HG03457 (cell line): ENCODE measurements at regions not wholly inside any gene's neighbourhood (a gene's known extent, or its start where the extent isn't known, plus 50 kb on each side); places are given as distances from the start of the nearest gene placed in this dataset.
"Not testable (repeated sequence)": the region's sequence is repeated elsewhere in the genome, so short reads cannot be mapped to it uniquely, and the experiment has no call there.

Experiments used
- ATAC-seq: cut with Tn5 transposase; IDR thresholded peaks from one replicate; pipeline ENCODE4 v1.9.1; 2021; ENCODE audit warnings: moderate number of reproducible peaks; ENCODE audit not compliant: unreplicated experiment

GRCh38 chr5:57983426-57983825 is 476.5 kb downstream of the PLK2 start:
- no peak for ATAC-seq

- no peak for ATAC-seq
These were observed 480.2 kb downstream of the PLK2 start for GRCh38 chr5:57979671-57980070.

- no peak for ATAC-seq
These were observed 483.4 kb downstream of the PLK2 start for GRCh38 chr5:57976506-57976905.

DNA sequence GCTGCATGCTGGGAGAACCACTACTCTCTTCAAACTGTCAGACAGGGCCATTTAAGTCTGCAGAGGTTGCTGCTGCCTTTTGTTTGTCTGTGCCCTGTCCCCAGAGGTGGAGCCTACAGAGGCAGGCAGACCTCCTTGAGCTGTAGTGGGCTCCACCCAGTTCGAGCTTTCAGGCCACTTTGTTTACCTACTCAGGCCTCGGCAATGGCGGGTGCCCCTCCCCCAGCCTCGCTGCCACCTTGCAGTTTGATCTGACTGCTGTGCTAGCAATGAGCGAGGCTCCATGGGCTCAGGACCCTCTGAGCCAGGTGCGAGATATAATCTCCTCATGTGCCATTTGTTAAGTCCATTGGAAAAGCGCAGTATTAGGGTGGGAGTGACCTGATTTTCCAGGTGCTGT is 487.8 kb downstream of the PLK2 start:
- not testable (repeated sequence) for ATAC-seq

DNA sequence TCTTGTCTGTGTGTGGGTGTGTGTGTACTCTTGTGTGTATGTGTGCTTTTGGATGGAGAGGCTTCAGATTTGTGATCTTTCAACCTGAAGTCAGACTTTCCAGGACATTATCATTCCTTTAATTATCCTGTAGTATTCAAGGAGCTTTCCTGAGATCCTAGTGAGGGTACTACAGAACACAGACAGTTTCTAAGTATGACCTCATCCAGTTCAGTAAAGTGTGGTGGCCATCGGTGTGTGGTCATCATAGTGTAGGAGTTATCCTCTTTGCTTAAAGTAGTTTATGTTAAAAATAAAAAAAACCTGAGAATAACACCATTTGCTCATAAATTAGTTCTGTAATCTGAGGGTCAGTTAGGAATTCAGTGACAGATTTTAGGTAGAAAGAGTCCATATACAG is 478.0 kb upstream of the ACTBL2 start:
- ATAC-seq, result no peak

DNA sequence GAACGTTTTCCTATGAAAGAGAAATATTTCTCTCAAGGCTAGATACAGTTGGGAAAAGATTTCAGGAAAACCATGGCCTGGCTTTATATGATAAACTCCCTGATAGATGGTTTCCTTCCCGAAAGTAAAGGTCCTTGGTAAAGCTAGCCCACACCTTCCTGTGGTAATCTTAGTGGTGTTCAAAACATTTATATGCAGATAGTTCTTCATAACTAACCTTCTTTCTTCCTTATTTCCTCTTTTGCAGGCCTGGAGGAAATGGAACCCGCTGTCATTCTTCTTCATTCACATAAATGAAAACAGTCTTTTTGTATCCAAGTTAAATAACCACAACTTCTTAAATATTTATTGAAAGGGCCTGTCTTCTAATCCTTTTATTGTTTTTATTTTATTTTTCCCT is 474.0 kb upstream of the ACTBL2 start:
- ATAC-seq, result no peak

DNA sequence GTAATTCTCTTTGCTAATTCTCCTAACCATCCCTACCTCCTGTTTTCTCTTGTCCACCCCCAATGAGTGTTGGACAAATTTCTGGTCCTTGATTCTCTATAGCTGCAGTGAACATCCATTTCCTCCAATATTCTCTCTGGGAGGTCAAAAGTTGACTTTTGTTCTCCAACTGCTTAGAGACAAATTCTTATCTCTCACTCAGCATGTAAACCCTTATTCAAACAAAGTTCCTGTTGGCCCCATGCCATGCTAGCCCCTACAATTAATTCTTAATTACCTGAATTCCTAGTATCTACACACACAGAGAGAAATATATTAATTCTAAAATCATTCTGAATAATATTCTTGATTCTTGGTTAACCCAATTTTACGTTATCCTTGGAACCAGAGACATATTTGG is 472.9 kb upstream of the ACTBL2 start:
- ATAC-seq, result no peak

DNA sequence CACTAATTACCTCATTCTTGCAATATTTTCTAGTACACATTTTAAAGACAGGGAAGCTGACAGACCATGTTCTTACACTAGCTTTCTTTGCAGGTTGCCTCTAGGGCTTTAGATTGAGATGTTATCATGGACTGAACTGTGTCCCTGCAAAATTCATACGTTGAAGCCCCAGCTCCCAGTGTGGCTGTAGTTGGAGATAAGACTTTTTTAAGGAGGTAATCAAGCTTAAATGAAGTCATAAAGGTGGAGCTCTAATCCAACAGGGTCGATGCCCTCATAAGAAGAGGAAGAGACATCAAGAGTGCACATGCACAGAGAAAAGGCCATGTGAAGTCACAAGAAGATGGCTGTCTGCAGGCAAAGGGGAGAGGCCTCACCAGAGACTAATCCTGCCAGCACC is 471.2 kb upstream of the ACTBL2 start:
- no peak for ATAC-seq

GRCh38 chr5:57950616-57951228 is 468.1 kb upstream of the ACTBL2 start:
- ATAC-seq, result no peak

DNA sequence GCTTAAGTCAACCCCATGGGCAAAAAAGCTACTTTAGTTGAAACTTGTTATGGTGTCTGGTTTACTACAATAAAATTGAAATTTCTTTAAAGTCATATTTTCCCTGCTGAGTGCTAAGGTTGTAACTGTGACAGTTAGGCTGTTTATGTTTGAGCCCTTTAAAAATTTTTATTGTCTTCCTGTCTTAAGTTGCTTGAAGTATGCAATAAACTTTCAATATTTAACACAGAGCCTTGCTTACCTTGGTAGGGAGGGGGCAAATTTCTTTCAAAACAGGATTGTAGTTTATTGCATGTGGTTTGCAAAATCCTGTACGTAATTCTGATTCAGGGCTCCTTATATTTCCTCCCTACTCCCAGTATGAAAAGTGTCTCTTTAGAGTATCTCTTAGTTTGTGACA is 465.5 kb upstream of the ACTBL2 start:
- no peak for ATAC-seq

DNA sequence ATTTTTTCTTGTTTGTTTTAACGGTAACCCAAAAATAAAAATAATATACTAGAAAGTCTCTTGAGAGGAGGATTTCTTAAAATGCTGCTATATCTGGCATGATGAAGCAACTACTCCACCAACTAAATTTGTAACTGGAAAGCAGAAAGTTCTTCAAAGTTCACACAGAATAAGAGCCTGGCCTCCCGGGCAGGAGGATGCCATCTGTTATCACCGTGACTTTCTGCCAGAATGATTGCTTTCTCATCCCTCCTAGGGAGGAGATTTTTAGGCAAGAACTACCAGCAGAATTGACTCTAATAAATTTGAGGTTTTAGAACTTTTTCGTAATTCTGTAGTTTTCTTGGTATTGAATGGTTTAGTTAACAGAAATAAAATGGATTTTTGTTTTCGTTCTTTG is 464.6 kb upstream of the ACTBL2 start:
- no peak for ATAC-seq

GRCh38 chr5:57940879-57941278 is 458.3 kb upstream of the ACTBL2 start:
- ATAC-seq, result no peak

DNA sequence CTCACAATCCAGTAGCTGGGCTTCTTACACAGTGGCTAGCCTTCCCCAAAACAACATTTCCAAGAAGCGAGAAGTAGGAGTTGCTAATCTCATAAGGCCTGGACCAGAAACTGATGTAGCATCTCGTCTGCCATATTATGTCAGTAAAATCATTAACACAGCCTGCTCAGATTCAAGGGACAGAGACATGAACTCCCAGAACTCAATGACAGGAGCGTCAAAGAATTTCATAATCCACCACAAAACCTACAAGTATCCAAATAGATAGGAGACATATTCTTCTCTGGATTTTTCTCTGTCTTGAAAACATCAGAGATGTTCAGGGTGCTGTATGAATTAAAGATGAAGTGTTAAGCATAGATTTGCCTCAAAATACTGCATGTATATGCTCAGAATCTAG is 457.6 kb upstream of the ACTBL2 start:
- ATAC-seq, result no peak

- no peak for ATAC-seq
These were observed 457.2 kb upstream of the ACTBL2 start for GRCh38 chr5:57939771-57940170.

DNA sequence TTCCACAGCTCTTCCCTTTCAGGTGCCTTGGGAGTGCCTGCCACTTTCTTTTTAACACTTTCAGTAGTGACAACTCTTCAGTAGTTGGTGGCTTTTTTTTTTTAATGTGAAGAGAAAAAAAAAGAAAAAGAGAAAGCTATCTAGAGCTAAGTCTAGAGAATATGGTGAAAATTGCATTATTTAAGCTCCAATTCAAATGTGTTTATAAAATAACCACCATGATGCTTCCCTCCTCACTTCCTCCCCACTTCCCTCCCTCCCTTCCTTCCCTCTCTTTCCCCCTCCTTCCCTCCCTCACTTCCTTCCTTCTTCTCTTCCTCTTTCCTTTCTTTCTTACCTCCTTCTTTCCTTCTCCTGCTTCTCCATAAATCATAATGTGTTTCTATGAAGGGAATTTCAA is 456.7 kb upstream of the ACTBL2 start:
- ATAC-seq, result no peak

- no peak for ATAC-seq
These were observed 455.6 kb upstream of the ACTBL2 start for GRCh38 chr5:57938174-57938557.

- no peak for ATAC-seq
These were observed 455.0 kb upstream of the ACTBL2 start for GRCh38 chr5:57937501-57938173.

DNA sequence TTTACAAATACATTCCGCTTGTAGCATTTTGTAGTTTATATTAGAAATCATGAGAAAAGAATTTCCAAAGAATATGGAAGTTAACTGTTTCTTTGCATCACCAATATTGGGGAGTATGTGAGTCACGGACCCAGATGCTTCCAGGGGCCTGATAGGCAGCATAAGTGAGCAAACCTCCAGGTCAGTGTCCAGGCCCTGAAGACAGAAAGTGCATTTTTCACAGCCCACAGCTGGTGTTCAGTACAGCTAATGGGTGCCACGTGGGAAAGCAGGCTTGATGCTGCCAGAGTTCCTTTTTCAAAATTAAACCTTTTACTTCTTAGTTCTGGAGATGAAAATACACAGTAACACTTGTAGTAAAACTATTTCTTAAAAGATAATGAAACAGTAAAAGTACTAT is 454.4 kb upstream of the ACTBL2 start:
- no peak for ATAC-seq

GRCh38 chr5:57932761-57933160 is 450.1 kb upstream of the ACTBL2 start:
- ATAC-seq, result no peak

- no peak for ATAC-seq
These were observed 449.2 kb upstream of the ACTBL2 start for GRCh38 chr5:57931807-57932206.

DNA sequence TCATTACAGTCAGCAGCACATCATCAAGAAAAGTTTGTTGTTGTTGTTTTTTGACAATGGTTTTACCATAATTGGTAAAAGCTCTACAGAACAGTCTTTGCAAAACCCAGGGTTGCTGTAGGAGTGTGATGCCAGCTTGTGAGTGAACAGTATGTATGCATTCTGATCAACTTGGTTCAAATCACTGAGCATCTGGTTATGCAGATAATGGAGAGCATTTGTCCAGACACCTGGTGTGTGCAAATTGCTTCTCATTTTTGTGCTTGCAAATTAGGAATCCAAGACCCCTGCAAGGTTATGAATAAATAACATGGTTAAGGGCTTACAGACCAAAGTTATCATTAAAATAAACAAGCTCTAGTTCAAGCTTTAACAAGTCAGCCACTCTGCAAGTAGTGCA is 448.7 kb upstream of the ACTBL2 start:
- ATAC-seq, result no peak

DNA sequence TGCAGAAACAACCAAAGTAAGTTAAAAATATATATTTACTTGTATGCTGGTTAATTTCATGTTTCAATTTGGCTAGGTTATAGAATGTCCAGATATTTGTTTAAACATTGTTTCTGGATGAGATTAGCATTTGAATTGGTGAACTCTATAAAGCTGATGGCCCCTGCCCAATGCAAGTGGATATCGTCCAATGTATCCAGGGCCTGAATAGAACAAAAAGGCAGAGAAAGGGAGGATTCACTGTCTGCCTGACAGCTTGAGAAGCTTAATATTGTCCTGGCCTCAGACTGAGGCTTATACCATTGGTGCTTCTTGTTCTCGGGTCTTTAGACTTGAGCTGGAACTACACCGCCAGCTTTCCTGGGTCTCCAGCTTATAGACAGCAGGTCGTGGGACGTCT is 446.7 kb upstream of the ACTBL2 start:
- ATAC-seq, result no peak

- not testable (repeated sequence) for ATAC-seq
These were observed 440.5 kb upstream of the ACTBL2 start for GRCh38 chr5:57923094-57923493.
